NOMO-1 treated with DMSO at 0.1 percent for 48 hours (cell line): ENCODE measurements at regions not wholly inside any gene's neighbourhood (a gene's known extent, or its start where the extent isn't known, plus 50 kb on each side); places are given as distances from the start of the nearest gene placed in this dataset.
"Not testable (repeated sequence)": the region's sequence is repeated elsewhere in the genome, so short reads cannot be mapped to it uniquely, and the experiment has no call there.

Source experiments
- DNase-seq: peaks from one replicate; lab custom pipeline; 2025; ENCODE audit not compliant: unreplicated experiment; lab: John Stamatoyannopoulos, UW

DNA sequence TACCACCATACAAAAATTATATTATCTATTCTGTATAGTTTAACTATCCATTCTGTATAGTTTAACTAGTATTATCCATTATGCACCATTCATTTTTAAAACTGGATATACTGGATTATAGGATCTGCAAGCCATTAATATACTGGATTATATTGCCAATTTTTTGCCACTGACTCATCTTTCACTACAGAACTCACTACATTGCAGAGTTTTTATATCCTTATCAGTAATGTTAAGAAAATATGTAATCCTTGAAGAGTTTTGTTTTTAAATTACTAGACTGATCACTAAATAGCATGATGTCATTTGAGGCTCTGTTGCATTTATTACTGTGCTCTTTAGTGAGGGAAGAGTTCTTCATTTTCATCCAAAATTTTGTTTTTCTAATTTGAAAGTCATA, 109.8 kb upstream of the SNX2 start:
- DNase-seq, result no peak

DNA sequence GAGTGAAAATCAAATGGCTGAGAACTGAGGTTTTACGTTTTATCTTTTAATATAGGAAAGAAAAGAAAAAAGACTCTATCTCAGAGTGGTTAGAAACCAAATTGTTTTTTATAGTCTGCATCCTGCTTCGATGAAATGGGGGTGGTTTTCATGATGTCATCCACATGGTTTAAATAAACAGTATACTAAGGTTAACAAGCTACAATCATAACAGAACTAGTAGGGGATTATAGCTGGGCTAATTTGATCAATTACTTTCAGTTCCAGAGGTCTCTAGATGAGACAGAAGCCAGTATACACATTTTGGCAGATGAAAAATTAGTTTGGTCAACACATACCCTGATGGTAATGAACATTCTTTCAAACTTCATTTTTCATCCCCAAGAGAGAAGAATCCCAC, 106.3 kb upstream of the SNX2 start:
- no peak for DNase-seq

DNA sequence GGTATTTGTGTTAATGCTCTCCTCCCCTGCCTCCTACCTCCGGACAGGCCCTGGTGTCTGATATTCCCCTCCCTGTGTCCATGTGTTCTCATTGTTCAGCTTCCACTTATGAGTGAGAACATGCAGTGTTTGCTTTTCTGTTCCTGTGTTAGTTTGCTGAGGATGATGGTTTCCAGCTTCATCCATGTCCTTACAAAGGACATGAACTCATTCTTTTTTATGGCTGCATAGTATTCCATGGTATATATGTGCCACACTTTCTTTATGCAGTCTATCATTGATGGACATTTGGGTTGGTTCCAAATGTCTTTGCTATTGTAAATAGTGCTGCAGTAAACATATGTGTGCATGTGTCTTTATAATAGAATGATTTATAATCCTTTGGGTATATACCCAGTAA, 105.2 kb upstream of the SNX2 start:
- not testable (repeated sequence) for DNase-seq

DNA sequence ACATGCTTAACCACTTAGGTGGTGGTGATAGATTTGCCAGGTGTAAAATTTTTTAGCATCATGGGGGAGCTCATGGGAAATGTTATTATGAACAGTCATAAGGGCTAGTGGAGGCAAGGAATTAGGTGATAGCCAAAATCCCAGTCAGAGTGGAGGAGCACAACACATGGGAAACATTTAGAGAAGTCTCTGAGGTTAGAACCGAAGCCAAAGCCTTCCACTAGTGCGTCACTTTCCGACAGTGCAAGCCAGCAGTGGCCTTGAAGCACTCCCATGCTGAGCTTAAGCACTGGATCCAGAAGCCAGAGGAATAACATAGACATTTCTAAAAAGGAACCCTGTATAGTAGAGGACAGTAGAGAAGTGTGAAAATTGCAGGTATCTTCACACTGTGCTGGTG, 101.5 kb upstream of the SNX2 start:
- DNase-seq, result no peak

DNA sequence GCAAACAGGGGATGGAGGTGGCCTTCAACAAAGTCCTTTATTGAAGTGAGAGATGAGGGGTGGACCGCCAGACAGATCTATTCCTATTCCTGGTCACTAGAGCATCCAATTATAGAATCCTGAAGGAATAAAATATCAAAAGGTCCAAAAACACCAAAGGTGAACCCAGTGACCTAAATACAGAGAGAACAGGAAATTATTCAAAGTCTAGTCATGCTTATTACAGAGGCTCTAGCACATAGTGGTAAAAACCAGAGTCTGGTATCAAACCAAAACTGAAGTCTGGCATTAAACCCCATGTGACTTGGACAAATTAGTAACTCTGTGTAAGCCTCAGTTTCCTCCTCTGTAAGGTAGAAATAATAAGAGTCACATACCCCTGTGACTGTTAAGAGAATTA, 100.5 kb upstream of the SNX2 start:
- no peak for DNase-seq

DNA sequence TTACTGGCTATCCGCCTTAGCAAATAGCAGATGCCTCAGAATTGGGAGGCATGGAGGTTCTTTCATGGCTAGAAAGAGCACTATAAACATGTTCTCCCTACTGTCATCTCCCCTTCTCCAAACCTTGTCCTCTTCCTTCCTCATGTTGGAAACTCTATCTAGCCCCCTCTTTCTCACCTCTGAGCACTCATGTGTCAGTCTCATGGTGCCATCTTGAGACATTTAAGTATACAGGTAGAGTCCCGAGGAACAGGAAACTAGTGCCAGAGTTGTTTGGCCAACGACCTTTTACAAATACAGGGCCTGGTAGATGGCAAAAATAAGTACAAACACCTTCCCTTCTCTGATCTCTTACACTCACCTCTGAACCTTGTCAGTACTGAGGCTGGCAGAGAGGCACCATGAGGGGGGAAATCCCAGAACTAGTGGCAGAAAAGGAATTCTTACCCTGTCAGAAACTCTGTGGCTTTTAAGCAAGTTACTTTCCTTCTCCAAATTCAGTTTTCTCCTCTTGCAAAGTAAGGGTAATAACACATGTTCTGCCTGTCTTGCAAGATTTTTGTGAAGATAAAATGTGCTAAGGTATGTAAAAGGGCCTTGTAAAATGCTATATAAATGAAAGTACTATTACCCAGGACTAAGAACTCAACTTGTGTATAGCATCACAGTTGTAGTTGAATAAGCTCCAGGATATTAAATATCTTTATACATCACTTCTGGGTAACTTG, 94.1 kb upstream of the SNX2 start:
- DNase-seq, result no peak

DNA sequence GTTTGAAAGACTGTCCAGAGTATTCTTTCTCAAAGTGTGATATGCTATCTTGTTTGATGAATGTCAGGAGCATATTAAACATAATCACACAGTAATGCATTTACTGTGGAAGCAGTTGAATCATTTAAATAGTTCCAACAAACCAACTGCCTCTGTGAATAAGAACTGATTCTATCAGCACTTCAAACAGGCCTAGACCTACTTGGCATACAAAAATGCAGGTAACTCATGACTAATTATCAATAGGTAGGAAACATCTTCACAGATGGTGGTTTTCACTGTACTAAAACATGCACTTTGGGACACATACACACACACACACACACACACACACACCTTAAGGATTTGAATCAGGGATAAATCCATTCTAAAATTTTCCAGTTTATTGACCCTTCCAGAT, 91.2 kb upstream of the SNX2 start:
- no peak for DNase-seq

DNA sequence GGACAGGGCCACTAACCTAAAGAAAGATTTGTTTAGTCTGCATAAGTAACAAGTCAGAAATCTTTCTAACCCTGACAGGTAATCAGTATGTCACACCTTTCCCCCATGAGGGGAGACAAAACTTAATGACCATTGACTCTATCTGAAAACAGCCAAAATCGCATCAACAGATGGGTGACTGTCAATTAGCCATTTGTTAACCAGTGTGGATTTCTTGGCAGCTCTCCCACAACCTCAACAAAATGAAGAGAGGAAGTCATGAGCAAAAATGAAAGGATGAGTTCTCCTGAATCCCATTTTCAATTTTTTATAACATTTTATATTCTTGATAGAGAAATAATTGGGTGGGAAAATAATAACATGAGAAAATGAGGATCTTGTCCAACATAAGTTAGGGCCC, 84.6 kb upstream of the SNX2 start:
- DNase-seq, result no peak

DNA sequence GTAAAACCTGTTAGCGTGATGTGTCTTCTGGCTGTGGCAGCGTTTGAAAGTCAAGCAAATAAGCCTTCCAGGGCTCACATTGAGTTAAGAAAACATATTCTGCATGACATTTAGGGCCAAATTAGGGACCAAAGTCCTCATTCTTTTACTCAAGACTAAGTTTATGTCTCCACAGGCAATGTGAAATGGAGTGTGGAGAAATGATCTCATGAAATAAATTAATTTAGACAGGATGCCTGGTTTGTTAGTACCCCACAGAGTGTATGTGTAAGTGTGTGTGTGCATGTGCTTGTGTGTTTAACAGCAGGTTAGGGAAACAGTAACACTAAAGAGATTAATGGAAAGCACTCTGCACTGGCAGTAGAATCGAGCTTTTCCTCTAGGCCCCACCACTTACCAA, 82.9 kb upstream of the SNX2 start:
- no peak for DNase-seq

DNA sequence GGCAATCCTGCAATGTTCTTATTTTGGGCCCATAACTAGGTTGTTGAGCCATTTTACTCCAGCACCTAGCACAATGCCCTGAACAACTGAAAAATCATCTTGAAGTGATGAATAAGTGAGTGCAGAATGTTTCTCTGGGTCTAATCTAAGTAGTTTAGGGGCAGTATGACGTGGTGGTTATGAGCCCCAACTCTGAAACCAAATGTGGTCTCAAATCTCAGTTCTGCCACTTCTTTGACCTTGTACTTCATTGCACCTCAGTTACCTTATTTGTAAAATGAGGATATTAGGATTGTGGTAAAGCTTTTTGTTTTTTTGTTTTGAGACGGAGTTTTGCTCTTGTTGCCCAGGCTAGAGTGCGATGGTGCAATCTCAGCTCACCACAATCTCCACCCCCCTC, 80.9 kb upstream of the SNX2 start:
- no peak for DNase-seq

DNA sequence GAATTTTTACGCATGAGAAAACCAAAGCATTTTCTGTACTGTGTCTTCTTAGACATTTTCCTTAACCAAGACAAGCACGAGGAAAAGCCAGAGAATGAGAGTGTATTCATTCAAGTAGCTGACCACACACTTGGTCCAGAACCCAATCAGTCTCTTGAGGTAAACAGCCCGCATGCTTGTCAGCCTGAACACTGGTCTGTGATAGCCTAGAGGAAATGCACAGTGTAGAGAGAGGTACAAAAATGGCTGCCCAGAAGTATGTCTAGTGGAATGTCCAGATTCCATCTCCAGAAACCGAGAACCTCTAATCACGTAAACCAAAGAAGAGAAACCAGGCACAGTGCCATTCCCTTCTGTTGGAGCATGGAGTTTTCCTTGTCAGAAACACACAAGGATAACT, 80.0 kb upstream of the SNX2 start:
- DNase-seq, result no peak

DNA sequence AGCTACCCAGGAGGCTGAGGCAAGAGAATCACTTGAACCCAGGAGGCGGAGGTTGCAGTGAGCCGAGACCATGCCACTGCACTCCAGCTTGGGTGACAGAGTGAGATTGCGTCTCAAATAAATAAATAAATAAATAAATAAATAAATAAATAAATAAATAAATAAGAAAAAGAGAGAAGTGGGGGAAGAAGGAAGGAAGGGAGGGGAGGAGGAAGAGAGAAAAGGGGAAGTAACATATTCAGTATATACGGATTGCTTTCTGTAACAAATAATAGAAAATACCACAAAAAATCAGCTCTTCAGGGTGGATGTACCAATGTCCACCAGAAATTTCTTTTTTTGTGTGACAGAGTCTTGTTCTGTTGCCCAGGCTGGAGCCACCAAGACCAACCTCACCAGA, 78.1 kb upstream of the SNX2 start:
- peak; percentile 53 for DNase-seq

DNA sequence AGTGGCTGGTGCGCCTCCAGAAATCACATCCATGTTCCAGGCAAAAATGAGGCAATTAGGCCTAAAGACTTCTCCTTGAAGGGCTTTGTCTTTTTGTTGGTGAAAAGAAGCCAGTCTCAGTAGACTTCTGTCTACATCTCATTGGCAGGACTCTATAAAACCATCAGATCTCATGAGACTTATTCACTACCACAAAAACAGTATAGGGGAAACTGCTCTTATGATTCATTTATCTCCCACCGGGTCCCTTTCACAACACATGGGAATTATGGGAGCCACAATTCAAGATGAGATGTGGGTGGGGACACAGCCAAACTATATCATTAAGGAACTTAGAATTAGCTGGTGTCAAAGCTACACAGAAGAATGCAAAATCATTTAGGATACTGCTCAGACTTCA, 77.7 kb upstream of the SNX2 start:
- DNase-seq, result no peak

DNA sequence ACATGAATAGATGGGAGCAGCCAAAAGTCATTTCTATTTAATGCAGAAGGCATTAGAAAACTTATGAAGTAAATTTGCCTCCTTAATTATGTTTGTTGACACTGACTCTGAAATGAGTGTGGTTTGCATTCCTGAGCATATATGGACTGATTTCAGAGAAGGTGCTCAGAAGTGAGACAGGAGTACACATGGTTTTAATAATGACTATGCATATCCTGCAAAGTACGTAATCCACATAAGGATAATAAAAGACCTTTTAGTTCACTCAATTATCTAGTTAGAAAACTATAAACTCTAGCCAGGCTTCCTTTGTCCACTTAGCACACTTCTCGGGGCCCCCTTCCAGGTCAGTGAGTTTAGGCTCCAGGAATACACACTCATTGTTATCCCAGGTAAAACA, 75.7 kb upstream of the SNX2 start:
- DNase-seq, result no peak

DNA sequence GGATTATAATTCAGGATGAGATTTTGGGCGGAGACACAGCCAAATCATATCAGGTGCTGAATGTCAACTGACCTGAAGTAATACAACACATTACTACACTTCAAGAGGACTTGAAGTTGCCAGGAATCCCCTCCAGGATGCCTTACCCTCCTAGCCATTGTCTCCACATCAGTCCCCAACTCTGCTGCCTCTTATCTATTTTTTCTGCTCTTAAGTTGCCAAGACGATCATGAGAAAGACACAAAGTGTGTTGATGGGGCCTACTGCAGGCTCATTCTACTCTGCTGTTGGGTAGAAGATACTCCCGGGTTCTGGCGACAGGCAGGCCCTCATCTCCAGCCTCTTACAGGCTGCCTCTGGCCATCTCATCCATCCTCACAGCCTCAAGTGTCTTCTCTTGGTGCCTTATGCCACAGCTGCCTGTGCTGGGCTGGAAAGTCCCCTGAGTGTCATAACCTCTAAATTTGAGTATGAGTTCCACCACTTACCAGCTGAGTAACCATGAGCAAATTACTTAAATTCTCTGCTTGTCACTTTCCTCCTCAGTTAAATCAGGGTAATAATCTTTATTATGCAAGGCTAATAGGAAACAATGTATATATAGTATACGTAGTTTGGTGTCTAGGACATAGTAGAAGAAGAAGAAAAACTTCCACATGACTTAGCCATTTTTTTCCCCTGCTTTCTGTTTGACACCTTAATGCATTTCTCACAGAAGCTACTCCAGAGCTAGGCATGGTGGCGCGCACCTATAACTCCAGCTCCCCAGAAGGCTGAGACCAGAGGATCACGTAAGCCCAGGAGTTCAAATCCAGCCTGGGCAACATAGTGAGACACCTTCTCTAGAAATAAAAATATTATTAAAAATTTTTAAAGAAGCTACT, 73.0 kb upstream of the SNX2 start:
- no peak for DNase-seq

DNA sequence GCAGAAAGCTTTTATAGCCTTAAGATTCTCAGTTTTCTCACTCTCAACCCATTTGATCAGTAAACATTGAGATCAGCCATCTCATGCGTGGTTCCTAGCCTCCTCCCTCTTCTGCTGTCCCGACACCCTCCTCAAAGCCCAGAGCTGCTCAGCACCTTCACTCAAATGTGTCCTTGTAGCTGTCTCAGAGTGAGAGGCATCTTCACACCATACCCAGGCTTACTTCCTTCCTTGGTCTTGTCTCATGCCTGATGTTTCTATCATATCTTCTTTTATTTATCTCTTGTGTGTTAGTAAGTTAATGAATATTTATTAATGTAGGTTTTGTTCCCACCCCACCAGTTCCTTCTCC, 72.4 kb upstream of the SNX2 start:
- no peak for DNase-seq

DNA sequence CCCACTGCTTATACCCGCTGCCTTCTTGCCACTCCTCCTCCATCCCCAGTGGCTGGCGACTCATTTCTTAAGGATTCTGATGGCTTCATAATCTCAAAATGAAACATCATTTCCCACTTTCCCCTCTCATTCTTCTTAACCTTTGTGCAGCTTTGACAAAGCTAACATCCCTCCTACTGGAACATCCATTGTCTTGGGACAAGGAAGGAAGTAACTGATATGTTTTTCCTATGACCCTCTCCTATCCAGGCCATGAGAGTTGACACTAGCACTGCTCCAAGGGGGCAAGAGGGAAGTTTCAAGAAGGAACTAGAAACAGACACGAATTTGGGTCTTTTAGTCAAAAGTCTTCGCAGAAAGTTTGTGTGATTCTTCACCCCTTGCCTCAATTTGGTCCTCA, 71.7 kb upstream of the SNX2 start:
- no peak for DNase-seq

DNA sequence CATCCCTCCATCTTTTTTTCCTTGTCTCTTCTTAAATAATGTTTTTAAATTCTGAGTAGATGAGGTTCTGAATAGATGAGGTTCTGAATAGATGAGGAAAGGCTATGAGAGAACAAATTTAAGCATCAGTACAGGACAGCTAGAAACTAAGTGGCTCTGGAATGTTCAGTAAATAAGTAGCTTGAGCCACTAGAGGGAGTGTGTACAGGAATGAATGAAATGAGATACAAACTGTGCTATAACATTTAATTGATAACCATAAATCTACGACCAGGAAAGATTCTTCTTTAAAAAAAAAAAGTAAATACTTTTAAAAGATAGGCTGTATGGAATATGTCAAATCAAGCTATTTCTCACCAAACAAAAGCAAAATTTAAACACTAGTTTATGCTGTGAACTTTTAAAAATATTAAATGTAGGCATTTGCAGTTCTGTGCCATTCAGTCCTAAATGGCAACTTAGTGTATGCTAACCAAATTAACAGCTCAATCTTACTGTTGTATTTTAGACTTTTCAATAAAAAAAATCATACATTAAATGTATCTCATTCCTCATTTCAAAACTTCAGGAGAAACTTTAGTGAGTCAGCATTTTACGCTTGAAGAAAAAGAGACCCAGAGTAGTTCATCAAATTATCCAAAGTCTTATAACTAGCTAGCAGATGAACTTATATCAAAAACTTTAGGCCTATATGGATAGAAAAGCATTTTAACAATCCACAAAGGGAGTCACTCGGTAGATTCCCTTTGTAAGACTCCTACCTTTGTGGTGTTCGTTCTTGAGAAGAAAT, 70.4 kb upstream of the SNX2 start:
- peak; percentile 54 for DNase-seq

DNA sequence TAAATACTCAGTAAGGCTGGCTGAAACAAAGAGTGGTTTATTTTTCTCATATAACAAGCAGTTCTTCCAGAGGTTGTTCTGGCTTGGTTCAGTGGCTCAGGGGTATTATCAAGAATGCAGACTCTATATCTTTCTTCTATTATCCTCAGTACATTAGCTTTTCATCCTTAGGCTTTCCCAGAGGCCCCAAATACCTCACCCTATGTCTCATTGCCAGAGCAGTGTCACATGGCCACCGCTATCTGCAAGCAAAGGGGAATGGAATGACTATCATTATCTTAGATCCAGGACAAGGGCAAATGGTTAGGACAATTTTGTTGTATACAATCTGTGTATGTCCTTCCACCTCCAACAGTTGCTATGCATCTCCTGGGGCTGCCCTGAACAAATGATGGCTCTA, 69.0 kb upstream of the SNX2 start:
- DNase-seq, result no peak

DNA sequence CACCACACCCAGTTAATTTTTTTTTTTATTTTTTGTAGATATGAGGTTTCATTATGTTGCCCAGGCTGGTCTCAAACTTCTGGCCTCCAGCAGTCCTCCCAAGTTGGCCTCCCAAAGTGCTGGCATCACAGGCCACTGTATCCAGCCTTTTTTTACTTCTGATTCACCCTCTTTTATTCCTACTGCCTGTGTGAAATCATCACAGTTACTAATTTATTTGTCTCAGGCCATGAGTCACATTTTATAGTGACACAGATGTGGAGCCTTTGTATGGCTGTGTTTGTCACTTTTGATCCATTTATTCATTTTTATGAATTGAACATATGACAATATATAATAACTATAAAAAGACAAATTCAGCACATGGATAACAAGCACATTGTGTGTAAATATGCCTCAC, 67.1 kb upstream of the SNX2 start:
- no peak for DNase-seq

DNA sequence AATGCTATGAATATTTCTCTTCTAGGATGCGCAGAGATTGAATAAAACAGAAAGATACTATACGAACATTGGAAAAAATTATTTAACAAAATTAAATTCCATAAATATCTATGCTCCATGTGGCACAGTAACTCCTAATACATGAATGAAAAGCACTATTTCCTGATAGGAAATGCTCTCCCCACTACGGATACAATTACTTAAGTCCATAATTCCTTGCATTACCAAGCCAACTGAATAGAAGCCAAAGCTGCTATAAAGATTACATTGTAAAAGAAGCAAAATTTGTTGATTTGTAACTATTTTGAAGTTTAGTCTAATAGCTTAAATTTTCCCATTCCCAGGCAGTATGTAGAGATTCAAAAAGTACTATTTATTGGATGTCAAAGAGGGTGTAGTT, 61.8 kb upstream of the SNX2 start:
- no peak for DNase-seq

DNA sequence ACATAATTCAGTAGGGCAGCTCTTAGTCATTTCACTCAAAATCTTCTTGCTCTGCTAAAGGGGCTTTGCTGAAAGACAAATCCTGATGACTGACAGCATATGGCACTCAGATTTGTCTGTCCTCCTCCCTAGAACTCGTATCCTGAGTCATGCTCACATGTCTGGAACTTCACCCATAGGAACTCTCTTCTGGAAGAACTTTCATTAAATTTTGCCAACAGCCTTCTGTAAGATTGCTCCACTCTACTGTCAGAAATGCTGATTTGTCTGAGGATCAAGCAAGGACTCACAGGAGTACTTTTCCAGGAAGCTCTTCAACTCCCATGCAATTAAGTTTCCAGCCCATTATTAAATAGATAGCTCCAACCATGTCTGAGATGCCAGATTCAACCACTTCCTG, 59.8 kb upstream of the SNX2 start:
- no peak for DNase-seq
